T-helper 17 cell (primary cell): ENCODE measurements at regions not wholly inside any gene's neighbourhood (a gene's known extent, or its start where the extent isn't known, plus 50 kb on each side); places are given as distances from the start of the nearest gene placed in this dataset.
"Not testable (repeated sequence)": the region's sequence is repeated elsewhere in the genome, so short reads cannot be mapped to it uniquely, and the experiment has no call there.

Experiments used
- ATAC-seq: fragments of 150-1000 bp; cut with Tn5 transposase; 2 replicates; pipeline ENCODE4 v1.10.0; 2021; ENCODE audit warnings: mild to moderate bottlenecking, moderate library complexity
- DNase-seq, 3 donors: peaks; one replicate each; pipeline versions ENCODE4 v3.0.0 to v3.0.0-alpha.2; 2020 to 2021
- H3K9me3 ChIP-seq: one replicate; pipeline ENCODE4 v1.7.0; 2013; ENCODE audit warnings: low read length, mild to moderate bottlenecking; ENCODE audit not compliant: control insufficient read depth, poor library complexity, severe bottlenecking
- H3K27ac Mint-ChIP-seq: one replicate; pipeline ENCODE4 v1.8.0; 2022; ENCODE audit warnings: mild to moderate bottlenecking, moderate library complexity, mixed read lengths
- H3K27me3 Mint-ChIP-seq: one replicate; pipeline ENCODE4 v1.8.0; 2022; ENCODE audit warnings: mixed read lengths
- H3K36me3 Mint-ChIP-seq: one replicate; pipeline ENCODE4 v1.8.0; 2022; ENCODE audit warnings: low read depth, mixed read lengths
- H3K4me1 Mint-ChIP-seq: one replicate; pipeline ENCODE4 v1.8.0; 2022; ENCODE audit warnings: mild to moderate bottlenecking, mixed read lengths
- H3K4me3 Mint-ChIP-seq: one replicate; pipeline ENCODE4 v1.8.0; 2022; ENCODE audit warnings: mild to moderate bottlenecking, moderate library complexity, mixed read lengths

GRCh38 chr15:79777916-79778315 lies 118.9 kb downstream of the MTHFS start:
- H3K27me3 Mint-ChIP-seq = no peaks in the 10 kb centered on the region
- H3K9me3 ChIP-seq = peaks cover 5% of the 10 kb centered on the region
- no peak overlapping the region for H3K4me3 Mint-ChIP-seq
- no peak overlapping the region for H3K27ac Mint-ChIP-seq
- H3K36me3 Mint-ChIP-seq = no peaks in the 10 kb centered on the region
- H3K4me1 Mint-ChIP-seq = no peaks in the 10 kb centered on the region
- no peak for DNase-seq
- ATAC-seq = no peak

GRCh38 chr15:79778378-79778990 lies 118.3 kb downstream of the MTHFS start:
- H3K27me3 Mint-ChIP-seq = no peaks in the 10 kb centered on the region
- no peak overlapping the region for H3K27ac Mint-ChIP-seq
- H3K9me3 ChIP-seq = peaks cover 5% of the 10 kb centered on the region
- H3K36me3 Mint-ChIP-seq = no peaks in the 10 kb centered on the region
- no peak for ATAC-seq
- no peak for DNase-seq
- H3K4me3 Mint-ChIP-seq = no peak overlapping the region
- no peaks in the 10 kb centered on the region for H3K4me1 Mint-ChIP-seq

GRCh38 chr15:79779746-79780145 lies 117.1 kb downstream of the MTHFS start:
- H3K27me3 Mint-ChIP-seq = no peaks in the 10 kb centered on the region
- H3K4me1 Mint-ChIP-seq = no peaks in the 10 kb centered on the region
- no peak overlapping the region for H3K27ac Mint-ChIP-seq
- peak; percentile 40 for ATAC-seq
- no peak overlapping the region for H3K4me3 Mint-ChIP-seq
- H3K36me3 Mint-ChIP-seq = no peaks in the 10 kb centered on the region
- peaks cover 5% of the 10 kb centered on the region for H3K9me3 ChIP-seq
- no peak for DNase-seq

GRCh38 chr15:79782307-79782706 lies 114.5 kb downstream of the MTHFS start:
- ATAC-seq, H3K27me3 Mint-ChIP-seq, H3K9me3 ChIP-seq, H3K36me3 Mint-ChIP-seq, H3K4me3 Mint-ChIP-seq, H3K27ac Mint-ChIP-seq, H3K4me1 Mint-ChIP-seq, DNase-seq: not testable (repeated sequence)
